GM19397 (cell line): ENCODE measurements at regions not wholly inside any gene's neighbourhood (a gene's known extent, or its start where the extent isn't known, plus 50 kb on each side); places are given as distances from the start of the nearest gene placed in this dataset.

Experiments
- ATAC-seq: cut with Tn5 transposase; IDR thresholded peaks from one replicate; pipeline ENCODE4 v1.9.1; 2021; ENCODE audit warnings: mild to moderate bottlenecking, moderate library complexity; ENCODE audit not compliant: unreplicated experiment

DNA sequence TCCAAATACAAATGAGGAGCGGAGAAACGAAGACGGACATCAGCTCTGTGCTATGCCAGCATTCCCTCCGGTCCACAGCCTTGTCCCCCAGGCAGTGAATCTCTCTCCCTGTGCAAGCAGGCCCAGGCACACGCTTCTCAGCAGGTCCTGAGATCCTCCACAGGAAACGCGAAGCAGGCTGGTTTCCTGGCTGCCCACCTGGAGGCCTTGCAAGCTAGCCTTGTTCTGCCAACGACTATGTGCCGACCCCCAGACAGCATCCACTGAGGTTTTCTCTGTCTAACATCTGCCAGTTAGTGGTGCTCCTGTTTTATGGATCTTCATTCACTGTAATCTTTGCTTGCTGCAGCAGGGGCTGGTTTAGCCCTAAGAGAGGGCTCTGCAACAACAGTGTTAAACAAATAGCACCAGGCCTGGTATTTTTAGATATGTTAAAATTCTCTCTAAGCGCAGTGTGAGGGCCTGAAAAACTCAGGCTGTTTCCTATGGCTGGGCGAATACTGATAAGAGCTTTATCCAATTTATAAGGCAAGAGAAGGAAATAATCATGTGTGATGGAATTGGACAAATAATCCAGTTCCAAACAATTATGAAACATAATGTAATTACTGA is 386.0 kb upstream of the ARID1B start:
- ATAC-seq = no peak

DNA sequence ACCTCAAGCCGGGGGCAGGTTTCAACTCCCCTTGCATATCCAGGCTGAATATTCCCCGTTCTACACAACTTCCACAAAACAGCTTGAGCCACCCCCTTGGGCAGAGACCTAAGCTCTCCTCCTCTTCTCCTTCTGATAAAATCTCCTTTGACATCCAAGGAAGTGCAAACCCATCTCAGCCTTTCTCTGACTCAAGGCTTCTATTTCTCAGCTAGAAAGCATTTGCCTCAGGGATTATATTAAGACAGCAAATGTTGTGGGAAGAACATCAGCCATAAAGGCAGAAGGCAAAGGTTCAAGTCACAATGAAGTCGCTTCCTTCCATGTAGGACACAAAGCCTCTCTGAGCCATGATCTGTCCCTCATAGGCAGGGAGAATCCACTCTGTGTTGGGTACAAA is 386.6 kb upstream of the ARID1B start:
- no peak for ATAC-seq

DNA sequence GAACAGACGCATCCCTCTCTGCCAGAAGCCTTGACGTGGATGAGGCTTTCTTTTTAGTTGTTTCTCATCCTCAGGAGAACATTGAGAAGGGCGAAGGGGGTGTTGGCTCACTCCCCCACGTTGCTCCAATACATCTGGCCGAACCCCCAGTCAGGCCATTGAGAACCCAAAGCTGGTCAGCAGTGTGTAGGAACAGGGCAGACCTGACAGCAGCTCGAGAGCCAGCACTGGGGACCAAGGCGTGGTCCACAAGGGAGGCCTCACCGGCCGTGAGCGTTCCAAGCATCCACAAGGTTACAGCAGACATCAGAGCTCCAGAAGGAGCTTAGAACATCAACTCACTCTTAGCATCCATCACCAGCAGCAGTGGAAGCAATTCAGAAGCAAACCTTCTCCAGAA is 387.9 kb upstream of the ARID1B start:
- ATAC-seq = no peak

DNA sequence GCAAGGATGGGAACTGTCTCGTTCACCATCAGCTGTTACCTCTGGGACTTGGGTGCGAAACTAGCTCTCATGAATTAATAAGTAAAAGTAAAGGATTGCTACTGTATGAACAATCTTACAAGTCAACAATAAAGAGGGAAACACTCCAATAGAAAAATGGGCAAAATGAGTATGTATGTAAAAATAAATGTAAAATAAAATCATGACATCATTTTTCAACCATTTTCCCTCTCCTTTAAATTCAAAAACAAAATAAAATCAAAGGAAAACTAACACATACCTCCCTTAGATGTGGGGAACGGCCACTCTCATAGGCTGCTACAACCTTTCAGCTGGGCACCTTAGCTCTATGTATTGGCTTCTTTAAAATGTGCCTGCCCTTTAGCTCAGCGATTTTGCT is 389.7 kb upstream of the ARID1B start:
- no peak for ATAC-seq

- ATAC-seq = no peak
Observed at GRCh38 chr6:156383059-156383458, 394.1 kb upstream of the ARID1B start.

- ATAC-seq = no peak
Observed at GRCh38 chr6:156379392-156380289, 397.5 kb upstream of the ARID1B start.

DNA sequence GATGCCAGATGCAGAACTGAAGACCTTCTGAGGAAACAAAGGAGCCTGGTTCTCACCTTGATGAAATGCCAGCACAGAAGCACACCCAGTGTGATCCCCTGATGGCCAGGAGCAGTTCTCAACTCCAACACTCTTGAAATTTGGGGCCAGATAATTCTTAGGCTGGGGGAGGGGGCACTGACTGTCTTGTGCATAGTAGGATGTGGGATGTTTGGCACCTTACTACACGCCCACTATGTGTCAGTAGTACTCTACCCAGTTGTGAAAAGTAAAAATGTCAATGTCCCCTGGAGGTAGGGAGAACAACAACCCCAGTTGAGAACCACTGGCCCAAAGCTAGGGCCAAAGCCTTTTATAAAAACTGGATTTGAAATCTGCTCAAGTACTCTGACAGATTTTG is 398.3 kb upstream of the ARID1B start:
- ATAC-seq = no peak

GRCh38 chr6:156376091-156376490 is 401.1 kb upstream of the ARID1B start:
- no peak for ATAC-seq

DNA sequence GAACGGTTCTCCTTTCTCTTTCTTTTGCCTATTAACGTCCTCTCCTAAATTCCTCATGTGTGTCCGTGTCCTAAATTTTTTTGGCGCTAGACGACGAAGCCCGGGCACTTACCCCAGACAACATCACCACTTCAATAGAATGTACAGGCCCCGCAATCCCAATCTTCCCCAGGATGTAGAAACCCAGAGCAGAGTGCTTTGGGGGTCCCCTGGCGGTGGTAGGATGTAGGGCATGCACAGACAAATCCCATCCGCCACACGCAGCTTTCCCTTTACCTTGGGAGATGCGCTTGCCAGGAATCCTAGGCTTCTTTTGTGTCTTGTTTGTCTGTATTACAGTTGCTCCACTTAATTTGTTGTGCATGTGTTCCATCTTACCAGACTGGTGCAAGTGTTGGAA is 417.3 kb upstream of the ARID1B start:
- no peak for ATAC-seq

DNA sequence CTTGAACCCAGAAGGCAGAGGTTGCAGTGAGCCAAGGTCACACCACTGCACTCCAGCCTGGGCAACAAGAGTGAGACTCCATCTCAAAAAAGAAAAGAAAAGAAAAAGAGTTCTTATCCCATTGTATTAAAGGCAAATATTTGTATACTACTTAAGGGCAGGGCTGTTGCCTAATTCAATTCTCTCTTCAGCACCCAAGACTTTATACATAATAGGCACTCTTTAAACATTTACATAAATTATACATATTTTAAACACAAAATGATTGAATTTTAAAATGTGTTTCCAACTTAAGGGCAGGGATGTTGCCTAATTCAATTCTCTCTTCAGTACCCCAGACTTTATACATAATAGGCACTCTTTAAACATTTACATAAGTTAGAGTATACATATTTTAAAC is 424.3 kb upstream of the ARID1B start:
- ATAC-seq = no peak

DNA sequence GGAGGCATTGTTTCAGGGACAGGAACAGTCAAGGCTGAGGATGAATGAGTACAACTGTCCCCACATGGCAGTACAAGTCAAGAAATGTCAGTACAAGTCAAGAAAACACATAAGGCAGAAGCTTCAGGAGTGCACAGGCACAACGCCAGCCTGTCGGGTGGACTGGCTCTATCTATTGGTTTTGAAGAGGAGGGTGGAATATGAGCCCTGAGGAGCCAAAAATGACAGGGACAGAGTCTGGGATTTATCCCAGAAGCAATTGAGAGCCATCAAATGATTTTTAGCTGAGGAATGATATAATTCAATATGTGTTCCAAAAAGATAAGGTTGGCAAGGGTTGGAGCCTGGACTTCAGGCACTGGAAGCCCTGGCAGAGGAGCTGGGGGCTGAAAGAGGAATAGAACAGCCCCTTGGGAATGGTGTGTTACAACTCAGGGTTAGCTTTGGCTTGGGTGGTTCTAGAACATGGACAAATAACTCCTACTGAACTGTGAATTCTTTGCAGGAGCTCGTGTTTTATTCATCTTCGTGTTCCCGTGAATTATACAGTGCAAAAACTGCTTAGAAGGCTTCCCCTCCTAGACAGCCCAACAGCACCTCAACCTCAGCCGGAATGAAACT is 425.7 kb upstream of the ARID1B start:
- no peak for ATAC-seq

DNA sequence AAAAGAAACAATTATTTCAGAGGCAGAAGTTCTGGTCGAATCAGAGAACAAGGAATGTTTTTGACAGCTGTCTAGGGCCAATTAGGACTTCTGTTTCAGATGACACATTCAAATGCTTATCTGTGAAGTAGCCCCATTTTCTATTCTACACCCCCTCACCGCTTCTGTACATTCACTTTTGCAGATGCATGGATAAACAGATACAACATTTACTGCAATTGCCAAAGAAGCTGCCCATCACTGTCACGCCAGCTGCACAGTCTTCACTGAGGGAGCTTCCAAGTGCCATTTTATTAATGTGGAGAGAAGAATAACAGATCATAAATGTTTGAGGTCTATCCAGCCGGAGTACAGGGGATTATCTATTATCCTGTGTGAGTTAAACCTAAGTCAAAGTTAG is 426.8 kb upstream of the ARID1B start:
- ATAC-seq = no peak

- ATAC-seq = no peak
Observed at GRCh38 chr6:156348849-156349248, 428.3 kb upstream of the ARID1B start.

DNA sequence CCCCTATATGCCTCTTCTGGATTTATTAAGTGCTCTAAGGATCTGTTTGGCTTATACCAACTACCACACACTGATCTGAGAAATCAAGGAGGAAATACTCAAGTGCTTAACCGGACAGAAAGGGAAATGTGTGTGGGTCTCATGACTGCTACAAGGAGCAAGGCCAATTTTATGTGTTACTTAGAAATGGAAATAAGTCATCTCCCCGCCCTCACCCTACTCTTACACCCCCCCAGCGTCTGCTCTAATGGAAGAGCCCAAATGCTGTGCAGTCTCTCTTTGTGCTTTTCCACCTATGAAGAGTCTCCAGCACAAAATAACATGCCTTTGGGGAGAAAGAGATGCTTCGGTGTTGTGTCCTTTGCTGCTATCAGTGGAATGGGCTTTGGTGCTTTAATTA is 428.8 kb upstream of the ARID1B start:
- ATAC-seq = no peak

- no peak for ATAC-seq
Observed at GRCh38 chr6:156347656-156348055, 429.5 kb upstream of the ARID1B start.

DNA sequence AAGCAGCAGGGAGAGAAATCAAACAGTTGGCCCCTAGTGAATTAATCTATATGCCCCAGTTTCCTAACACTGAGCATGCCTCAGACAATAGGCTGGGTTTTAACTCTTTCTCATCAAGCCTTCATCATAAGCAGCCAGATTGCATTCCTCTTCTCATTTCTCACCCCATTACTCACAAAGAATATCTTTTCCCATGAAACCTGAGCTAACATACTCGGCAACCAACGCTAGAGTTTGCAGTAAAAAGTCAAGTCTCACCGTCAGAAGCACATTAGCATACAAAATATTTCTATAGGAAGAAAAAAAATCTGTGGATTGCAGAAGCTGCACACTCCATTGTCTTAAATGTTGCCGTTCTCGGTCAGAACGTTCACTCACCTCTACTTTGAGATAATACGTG is 429.9 kb upstream of the ARID1B start:
- no peak for ATAC-seq

DNA sequence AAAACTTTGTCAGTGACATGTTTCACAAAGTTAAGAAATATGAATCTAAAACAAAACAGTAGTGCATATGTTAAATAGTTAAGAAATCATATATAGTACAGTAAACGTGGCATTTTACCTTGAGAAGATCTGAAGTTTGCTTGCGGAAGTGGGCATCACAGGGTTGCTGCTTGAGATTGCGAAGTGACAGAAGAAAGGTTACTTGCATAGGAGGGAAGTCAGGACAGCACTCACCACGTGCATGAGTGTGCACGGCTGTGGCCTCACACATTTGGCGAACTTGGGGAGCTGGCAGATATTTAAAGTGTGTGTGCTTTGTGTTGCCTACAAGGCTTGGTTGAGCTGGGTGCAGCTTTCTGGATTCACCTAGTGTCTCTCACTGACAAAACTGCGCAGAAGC is 431.5 kb upstream of the ARID1B start:
- ATAC-seq = no peak

GRCh38 chr6:156344491-156344890 is 432.7 kb upstream of the ARID1B start:
- ATAC-seq = no peak

DNA sequence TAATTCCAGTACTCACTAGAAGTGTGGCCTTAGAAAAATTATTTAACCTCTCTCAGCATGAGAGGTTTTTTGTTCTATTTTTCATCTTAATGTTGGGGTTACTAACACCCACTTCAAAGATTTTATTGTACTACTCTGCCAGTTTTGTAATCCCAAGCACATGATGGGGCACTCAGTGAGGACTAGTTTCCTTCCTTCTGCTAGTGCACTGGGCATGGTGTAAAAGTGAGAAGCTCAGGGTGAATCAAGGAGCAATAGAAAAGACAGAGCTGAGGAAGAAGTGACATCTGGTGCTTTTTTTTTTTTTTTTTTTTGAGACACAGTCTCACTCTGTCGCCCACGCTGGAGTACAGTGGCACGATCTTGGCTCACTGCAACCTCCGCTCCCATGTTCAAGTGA is 439.4 kb upstream of the ARID1B start:
- ATAC-seq = no peak

DNA sequence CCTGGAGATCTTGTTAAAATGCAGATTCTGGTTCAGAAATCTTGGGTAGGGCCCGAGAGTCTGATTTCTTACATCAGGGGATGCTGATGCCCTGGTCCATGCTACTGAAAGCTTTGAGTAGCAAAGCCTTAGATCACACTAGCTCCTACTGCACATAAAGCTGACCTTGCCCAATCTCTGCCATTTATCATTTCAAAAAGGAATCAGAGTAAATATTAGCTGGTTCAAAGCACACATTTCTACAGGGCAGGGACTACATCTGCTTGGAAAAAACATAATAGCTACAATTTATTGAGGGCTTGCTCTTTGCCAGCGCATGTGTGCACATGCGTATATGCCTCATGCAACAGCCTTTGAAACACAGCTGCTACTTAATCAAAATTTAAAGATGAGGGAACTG is 440.4 kb upstream of the ARID1B start:
- no peak for ATAC-seq

GRCh38 chr6:156336089-156336488 is 441.1 kb upstream of the ARID1B start:
- no peak for ATAC-seq

GRCh38 chr6:156334966-156335365 is 442.2 kb upstream of the ARID1B start:
- no peak for ATAC-seq
